GM19099 (cell line): ENCODE measurements at regions not wholly inside any gene's neighbourhood (a gene's known extent, or its start where the extent isn't known, plus 50 kb on each side); places are given as distances from the start of the nearest gene placed in this dataset.

Experiments used
- POLR2A ChIP-seq: IDR thresholded peaks from 3 replicates; pipeline ENCODE4 v1.6.1; 2011; ENCODE audit warnings: low read depth; ENCODE audit not compliant: insufficient read length; ENCODE audit errors: extremely low read depth

DNA sequence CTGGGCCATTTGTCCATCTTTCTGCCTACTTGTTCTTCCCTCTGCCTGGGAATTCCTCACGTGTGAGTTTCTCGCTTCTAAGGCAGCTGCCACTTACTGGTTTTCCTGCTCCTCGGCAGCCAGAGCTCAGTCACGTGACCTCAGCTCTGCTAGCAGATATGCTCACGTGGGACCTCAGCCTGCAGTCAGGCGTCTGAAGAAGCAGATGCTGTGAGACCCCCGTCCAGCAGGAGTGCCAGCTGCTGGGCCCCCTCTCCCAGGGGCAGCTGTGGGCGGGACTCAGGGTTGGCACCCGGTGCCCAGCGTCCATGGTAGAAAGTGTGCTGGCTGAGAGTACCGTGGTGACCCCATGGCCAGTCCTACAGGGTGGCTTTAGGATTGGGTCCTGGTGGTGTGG, 161.3 kb upstream of the TLE3 start:
- TF ChIP-seq POLR2A: no peak

DNA sequence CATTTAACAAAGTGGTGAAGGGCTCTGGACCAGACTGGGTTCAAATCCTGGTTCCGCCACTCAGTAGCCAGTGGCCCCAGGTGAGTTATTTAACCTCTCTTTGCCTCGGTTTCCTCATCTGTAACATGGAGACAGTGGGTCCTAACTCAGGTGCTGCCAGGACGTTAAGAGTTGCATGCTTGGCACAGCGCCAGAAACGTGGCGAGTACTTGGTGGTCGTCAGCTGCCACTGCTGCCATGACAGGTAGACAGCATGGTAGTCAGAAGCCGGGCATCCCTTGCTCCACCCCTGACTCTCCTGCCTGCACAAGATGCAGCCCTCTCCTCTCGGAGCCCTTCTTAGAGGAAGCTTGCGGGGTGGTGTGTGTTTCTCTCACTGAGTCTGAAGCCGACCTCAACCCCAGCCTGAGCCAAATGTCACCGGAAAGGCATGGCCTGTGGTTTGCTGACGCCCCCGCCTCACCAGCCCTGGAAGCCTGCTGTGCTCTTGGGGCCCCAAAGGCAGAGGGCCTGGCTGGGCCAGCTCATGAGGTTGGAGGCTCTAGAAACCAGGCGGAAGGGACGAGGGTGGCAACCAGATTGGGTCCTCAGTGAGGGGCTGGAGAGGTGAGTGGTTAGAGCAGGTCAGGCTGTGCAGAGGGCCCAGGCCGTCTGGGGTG, 160.8 kb upstream of the TLE3 start:
- no peak for TF ChIP-seq POLR2A

DNA sequence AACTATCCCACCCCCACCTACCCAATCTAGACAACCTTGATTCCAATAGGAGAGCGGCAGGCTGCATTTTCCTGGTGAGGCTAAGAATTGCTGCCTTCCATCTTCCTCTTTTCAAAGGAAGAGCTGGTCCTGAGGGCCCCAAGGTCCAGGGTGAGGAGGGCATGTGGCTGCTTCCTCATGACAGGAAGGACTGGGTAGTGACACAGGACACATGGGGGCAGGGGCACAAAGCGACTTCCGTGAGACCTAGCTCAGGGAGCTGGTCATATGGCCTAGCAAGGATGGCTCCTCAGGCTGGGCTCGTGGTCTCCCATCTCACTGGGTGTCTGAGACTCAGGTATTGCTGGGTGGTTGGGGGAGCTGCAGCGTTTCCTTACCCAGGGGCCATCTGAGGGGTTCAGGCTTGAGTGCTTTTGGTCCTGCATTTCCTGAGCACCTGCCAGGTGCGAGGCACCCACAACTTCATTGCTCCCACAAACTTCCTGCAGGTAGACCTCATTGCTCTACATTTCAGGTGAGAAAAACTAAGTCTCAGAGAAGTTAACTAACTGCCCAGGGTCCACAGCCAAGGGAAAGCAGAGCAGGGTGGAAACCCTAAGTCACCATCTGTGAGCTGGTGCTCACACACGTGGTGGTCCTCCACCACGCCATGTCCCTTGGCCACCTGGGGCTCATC, 160.0 kb upstream of the TLE3 start:
- no peak for TF ChIP-seq POLR2A

DNA sequence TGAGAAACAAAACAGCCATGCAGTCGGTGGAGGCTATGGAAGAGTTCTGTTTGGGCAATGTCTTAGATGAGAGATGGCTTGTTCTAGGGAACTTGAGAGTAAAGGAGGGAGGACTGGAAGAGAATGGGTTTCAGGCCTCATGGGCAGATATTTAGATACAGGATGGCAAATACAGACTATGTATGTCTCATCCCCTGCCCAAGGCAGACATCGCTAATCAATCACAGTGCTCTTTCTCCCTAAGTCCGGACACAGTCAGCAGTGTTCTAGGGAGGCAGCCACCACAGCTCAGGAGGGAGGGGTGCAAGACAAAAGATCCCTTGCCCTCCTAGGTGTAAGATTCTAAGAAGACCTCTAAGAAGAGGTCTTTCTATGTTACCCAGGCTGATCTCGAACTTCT, 159.3 kb upstream of the TLE3 start:
- no peak for TF ChIP-seq POLR2A

DNA sequence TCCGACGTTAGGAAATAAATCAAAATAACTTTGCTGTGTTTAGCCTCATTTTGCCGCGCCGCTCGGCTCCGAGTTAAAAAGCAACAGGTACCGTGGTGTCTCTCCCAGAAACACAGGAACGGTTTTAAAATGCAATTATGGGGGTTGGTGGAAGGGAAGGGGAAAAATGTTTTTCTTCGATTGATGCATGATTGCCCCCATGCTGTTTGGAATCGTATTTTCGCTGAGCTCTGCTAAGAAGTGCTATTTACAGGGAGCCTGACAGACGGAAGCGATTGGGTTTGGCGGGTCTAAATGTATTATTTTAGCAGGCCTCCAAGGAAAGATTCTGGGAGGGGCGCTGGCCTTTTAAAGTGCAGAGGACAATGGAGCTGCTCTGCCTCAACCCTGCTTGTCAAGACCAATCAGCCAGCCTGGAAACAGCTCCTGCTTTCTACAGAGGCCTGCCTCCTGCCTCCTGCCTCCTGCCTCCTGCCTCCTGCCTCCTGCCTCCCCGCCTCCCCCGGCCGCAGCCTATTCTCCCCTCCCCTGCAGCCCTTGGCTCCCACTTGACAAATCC, 156.7 kb upstream of the TLE3 start:
- TF ChIP-seq POLR2A: no peak

DNA sequence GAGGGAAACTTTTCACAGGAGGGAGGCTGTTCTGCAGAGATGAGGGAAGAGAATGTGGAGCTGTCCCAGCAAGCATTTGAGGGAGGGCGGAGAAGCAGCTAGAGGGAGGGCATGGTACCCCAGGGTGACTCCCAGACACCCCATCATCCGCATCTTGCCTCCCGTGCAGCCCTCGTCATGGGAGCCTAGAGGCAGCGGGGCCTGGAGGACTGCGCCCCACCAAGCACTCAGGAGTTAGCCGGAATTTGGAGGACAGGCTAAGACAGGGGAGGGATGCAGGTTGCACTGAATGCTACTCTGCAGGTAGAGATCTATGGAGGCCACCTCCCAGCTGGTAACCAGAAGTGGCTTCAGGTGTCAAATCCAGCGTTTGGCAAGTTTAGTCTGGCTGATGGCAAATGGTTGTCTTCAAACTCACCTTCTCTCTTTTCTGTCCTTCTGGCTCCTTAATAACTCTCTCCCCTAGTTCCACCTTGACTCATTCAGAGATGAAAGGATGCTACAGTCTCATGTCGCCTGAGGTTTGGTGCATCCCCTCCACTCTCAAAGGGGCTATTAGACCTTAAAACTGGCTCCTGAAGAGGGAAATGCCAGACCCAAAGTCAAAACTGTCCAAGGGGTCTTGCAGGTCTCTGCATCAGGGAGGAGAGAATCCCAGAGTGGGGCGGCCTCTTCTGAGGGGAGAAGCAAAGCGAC, 155.9 kb upstream of the TLE3 start:
- no peak for TF ChIP-seq POLR2A

DNA sequence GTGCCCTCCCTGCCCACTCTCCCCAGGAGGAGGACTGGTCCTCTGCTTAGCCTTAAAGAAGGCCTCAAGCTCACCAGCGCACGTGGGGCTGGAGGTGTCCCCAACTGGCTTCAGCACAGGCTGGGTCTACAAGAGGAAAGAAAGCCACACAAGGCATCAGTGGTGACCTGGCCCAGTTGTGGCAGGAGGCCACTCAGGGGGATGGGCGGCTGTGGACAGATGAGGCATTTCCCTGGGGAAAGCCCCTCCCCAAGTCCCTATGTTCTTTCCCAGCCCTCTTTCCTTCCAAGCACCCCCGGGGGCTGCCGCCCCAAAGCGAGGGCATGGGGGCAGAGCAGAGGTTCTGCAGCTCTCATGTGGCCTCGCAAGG, 155.2 kb upstream of the TLE3 start:
- TF ChIP-seq POLR2A: no peak

DNA sequence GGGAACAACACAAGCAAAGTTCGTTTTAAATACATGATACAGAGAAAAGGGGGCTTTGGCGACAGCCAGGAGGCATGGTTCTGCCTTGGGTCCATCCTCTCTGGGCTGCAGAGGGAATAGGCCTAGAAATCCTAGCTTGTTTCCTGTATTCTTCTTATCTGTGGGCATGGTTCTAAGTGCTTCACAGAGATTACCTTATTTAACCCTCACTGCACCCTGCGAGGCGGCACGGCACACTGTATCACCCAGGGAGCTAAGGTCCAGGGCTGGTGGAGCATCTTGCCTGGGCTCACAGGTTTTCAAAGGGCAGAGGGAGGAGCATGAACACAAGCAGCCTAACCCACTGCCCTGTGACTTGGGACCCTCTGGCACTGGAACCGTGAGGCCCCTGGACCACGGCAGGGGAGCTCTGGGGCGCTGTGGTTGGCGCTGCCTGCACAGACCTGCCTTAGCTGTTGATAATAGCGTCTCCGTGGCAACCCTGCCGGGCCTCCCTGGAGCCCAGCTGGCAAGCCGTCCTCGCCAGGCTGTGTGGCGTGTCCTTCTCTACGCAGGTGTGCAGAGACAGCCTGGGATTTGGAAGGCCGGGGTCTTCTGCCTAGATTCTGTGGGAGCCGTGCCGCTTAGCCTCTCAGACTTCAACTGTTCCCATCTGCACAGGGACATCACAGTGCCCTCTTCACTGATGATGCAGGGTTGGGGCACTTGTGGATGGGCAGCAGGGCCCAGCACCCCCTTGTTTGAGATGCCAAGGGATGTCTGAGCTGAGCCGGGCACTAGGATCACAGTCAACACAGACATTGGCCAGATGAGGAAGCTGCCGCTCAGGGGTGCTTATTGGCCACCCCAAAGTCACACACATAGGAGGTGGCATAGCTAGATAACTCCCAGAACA, 154.6 kb upstream of the TLE3 start:
- TF ChIP-seq POLR2A: no peak

DNA sequence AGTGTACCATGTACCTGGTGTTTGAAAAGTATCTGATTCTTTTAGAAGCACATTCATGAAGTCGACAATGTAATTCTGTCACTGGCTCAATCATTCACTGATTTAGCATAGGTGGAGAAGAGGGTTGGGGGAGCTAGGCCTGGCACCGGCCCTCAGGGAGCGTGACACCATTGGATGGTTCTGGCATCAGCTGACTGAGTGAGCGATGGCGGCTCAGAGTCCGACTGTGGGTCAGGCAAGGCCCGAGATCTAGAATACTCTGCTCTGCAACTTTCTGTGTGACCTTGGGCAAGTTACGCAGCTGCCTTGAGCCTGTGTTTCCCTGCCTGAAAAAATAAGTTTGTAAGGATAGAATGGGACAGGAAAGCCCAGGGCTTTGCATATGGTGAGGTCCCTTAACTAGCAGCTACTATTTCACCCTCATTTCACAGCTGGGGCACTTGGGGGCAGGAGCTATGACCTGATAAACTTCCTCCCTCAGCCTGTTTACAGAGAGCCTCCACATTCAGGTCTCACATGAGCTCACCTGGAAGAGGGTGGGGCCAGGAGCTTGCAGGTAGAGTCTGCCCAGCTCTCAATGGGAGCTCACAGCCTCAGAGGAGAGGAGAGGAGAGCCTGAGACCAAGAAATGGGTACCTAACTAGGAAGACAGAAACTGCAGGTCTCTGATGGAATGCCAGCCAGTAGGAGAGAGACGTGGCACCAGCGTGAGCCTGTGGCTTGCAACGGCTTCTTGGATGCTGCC, 153.7 kb upstream of the TLE3 start:
- TF ChIP-seq POLR2A: no peak

DNA sequence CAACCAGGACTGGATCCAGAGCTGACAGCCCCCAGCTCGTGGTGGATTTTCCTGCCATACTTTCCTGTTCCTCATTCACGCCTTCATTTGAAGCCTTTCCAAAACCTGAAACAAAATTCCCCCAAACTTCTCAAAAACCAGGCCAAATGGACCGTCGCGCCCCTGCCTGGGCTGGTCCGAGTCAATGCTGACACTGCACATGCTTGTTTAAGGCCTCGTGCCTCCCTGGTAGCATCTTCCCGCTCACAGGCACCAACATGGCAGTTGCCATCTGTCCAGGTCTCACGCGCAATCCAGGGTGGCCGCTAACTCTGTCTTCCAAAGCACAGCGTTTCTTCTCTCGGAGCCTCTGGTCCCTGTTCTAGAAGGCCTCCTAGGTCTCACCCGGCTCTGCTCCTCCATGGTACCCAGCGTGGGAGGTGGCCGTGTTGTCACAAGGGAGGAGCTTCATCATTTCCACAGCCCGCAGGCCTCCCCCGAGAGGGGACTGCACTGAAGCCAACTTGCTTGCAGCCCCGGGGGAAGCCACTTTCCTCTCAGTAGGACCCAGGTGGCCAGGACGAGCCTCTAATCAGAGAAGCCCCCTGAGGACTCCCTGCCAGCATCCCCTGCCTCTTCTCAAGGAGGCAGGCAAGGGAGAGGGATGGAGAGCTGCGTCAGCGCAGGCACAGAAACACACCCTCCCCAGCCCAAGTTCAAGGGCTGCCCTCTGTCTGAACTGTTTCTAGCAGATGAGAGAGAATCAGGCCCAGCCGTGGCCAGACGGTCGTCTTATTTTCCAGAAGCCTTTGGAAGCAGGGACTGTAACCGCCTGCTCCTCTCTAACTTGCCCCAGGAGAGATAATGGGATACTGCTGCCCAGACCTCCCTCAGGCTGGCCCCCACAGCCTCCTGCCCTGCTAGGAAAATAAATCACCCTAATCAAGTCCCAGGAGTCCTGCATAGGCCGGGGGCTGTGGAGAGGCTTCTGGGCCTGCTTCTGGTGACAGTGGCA, 152.8 kb upstream of the TLE3 start:
- no peak for TF ChIP-seq POLR2A

DNA sequence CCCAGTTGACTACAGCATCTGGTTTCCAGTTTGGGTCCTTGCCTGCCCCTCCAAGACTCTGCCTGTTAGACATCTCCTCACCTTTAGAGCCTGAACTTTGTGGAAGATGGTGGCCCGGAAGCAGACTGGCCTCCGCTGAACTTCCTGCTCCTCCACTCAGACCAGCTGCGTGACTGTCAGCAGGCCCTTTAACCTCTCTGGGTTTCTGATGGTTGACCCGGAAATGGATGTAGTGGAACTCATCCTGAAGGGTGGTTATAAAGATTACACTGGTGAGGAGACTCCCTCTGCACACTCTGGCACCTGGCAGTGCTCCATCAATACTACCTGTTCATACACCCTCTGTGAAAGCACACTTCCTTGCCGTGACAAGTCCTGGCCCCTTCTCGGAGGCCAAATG, 151.9 kb upstream of the TLE3 start:
- no peak for TF ChIP-seq POLR2A

DNA sequence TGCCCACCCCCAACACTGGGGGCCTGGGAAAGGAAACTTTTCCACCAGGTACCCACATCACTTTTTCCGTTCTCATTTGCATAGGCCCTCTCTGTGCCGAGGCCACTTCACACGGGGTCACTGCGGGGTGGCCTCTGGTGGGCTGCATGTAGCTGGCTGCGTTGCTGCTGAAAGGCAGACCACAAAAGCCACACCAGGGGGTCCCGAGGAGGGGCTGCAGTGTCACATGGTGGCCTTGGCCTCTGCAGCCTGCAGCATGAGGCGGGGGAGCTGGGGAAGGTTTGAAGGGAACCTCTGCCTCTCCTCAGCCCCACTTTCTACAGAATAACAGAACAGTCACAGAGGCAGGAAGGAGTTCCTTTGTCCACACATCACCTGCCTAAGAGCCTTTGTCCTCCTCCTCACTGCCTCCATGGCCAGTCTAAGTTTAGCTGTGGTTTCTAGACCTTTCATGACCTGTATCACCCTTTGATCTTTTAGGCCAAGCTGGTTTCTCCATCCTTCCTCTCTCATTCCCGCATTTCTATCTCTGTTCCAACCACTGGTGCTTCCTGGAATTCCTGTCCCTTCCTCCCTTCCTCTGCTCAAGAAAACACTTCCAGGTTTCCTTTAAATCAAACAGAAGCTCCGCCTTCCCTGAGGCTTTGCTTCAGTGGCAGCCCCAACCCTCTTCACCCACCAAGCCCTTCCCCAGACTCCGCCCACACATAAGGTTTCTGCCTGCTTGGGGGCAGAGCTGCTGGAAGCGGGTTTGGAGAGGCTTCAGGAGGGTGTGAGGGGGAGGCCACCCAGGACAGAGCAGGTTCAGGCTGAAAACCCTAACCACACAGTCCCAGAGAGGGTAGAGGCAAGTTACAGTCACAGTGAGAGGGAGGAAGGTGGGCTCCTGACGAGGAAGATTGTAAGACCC, 150.7 kb upstream of the TLE3 start:
- no peak for TF ChIP-seq POLR2A
